B cell (primary cell): ENCODE measurements at regions not wholly inside any gene's neighbourhood (a gene's known extent, or its start where the extent isn't known, plus 50 kb on each side); places are given as distances from the start of the nearest gene placed in this dataset.

Experiments
- ATAC-seq: fragments of 200-7000 bp; cut with Tn5 transposase; one replicate; pipeline ENCODE4 v1.10.0; 2021; ENCODE audit warnings: low read depth, mild to moderate bottlenecking, moderate number of reproducible peaks, moderate library complexity
- CTCF ChIA-PET: fragments of 350-600 bp; sonication (Branson Sonifier 250); formaldehyde crosslinking; loops from one replicate; lab custom pipeline; 2021; ENCODE audit warnings: antibody characterized with exemption, inconsistent platforms; lab: Charles Lee
- POLR2A ChIA-PET: fragments of 350-600 bp; sonication (Branson Sonifier 250); formaldehyde crosslinking; loops from one replicate; lab custom pipeline; 2021; ENCODE audit warnings: antibody characterized with exemption; lab: Charles Lee
- DNase-seq: peaks from one replicate; pipeline ENCODE4 v3.0.0; 2013
- H2AFZ ChIP-seq: 2 replicates; pipeline ENCODE4 v1.6.1; 2012; ENCODE audit warnings: mild to moderate bottlenecking, low read depth, low read length; ENCODE audit not compliant: insufficient read depth, poor library complexity, severe bottlenecking
- H3K27ac ChIP-seq, 2 donors: 1 replicate in 1 of 2; 2 replicates in 1 of 2; pipeline ENCODE4 v1.5.1; 2012 to 2013; ENCODE audit warnings: low read length in 2 of 2, mild to moderate bottlenecking in 2 of 2, moderate library complexity in 1 of 2
- H3K27me3 ChIP-seq, 4 experiments: fragments of 200-600 bp in 1 of 4; sonication (generic) in 1 of 4; replicated peaks in 1 of 4; 1 replicate in 2 of 4; 2 replicates in 2 of 4; pipeline versions ENCODE4 v1.6.1 to v1.7.0; 2013 to 2016; ENCODE audit warnings: low read length in 3 of 4, mild to moderate bottlenecking in 2 of 4, mixed read lengths in 1 of 4, moderate library complexity in 1 of 4; ENCODE audit not compliant: insufficient read depth in 4 of 4, control insufficient read depth in 3 of 4; ENCODE audit errors: control extremely low read depth in 1 of 4
- H3K36me3 ChIP-seq, 2 experiments: replicated peaks in 1 of 2; 1 replicate in 1 of 2; 2 replicates in 1 of 2; pipeline versions ENCODE4 v1.6.1 to v1.7.1; 2013; ENCODE audit warnings: low read length in 1 of 2; ENCODE audit not compliant: insufficient read depth in 2 of 2, control insufficient read depth in 1 of 2; ENCODE audit errors: control extremely low read depth in 1 of 2, extremely low read depth in 1 of 2
- H3K4me1 ChIP-seq, 2 donors: fragments of 200-600 bp in 1 of 2; sonication (generic) in 1 of 2; 1 replicate in 1 of 2; 2 replicates in 1 of 2; pipeline versions ENCODE4 v1.5.1 to v1.6.1; 2013 to 2017; ENCODE audit warnings: low read length in 2 of 2; ENCODE audit not compliant: control insufficient read depth in 2 of 2, insufficient read depth in 2 of 2
- H3K4me2 ChIP-seq: replicated peaks from 2 replicates; pipeline ENCODE3; 2012; ENCODE audit warnings: mild to moderate bottlenecking, low read depth, low read length; ENCODE audit not compliant: poor library complexity, severe bottlenecking
- H3K4me3 ChIP-seq, 5 experiments: fragments of 200-600 bp in 1 of 5; sonication (generic) in 1 of 5; 1 replicate in 3 of 5; 2 replicates in 2 of 5; pipeline versions ENCODE4 v1.5.1 to v1.7.0; 2011 to 2016; ENCODE audit warnings: low read length in 4 of 5, mild to moderate bottlenecking in 4 of 5, low read depth in 2 of 5, control low read depth in 1 of 5, moderate library complexity in 1 of 5; ENCODE audit not compliant: insufficient read depth in 1 of 5; ENCODE audit errors: control extremely low read depth in 1 of 5, extremely low read depth in 1 of 5
- H3K79me2 ChIP-seq: fragments of 200-600 bp; sonication (generic); one replicate; pipeline ENCODE4 v1.6.0; 2016; ENCODE audit warnings: low read length; ENCODE audit not compliant: control insufficient read depth, insufficient read depth
- H3K9ac ChIP-seq: fragments of 200-600 bp; sonication (generic); 2 replicates; pipeline ENCODE4 v1.6.1; 2017; ENCODE audit warnings: mild to moderate bottlenecking, low read length, moderate library complexity
- H3K9me3 ChIP-seq, 3 donors: one replicate each; pipeline versions ENCODE4 v1.6.1 to v1.7.1; 2013; ENCODE audit warnings: low read length in 2 of 3; ENCODE audit not compliant: control insufficient read depth in 2 of 3, insufficient read depth in 1 of 3; ENCODE audit errors: control extremely low read depth in 1 of 3
- H4K20me1 ChIP-seq: 2 replicates; pipeline ENCODE4 v1.6.0; 2012; ENCODE audit warnings: mild to moderate bottlenecking, low read length; ENCODE audit not compliant: insufficient read depth, control insufficient read depth, poor library complexity, severe bottlenecking
- H3K27ac Mint-ChIP-seq: one replicate; pipeline ENCODE4 v1.8.0; 2021; ENCODE audit warnings: mixed read lengths
- H3K27me3 Mint-ChIP-seq: one replicate; pipeline ENCODE4 v1.8.0; 2021; ENCODE audit warnings: mixed read lengths
- H3K4me1 Mint-ChIP-seq: one replicate; pipeline ENCODE4 v1.8.0; 2021; ENCODE audit warnings: mixed read lengths
- H3K4me3 Mint-ChIP-seq: one replicate; pipeline ENCODE4 v1.8.0; 2021; ENCODE audit warnings: mixed read lengths
- H3K9me3 Mint-ChIP-seq: one replicate; pipeline ENCODE4 v1.8.0; 2022; ENCODE audit warnings: mixed read lengths; ENCODE audit not compliant: insufficient read depth
- EZH2 ChIP-seq: IDR thresholded peaks from 2 replicates; pipeline ENCODE4 v1.6.1; 2012; ENCODE audit warnings: borderline replicate concordance, low read depth, mild to moderate bottlenecking, moderate library complexity, low read length; ENCODE audit not compliant: insufficient read depth, poor library complexity, severe bottlenecking
- WGBS: methylation state at CpG from one replicate; pipeline ENCODE4 v1.1.5; 2013; ENCODE audit warnings: missing lambda C conversion rate; ENCODE audit not compliant: insufficient coverage; 5-methylcytosine and 5-hydroxymethylcytosine counted together
- intact Hi-C: fragments of 100-400 bp; cut with micrococcal nuclease; formaldehyde crosslinking; loops from one replicate; pipeline ENCODE4 v1.10.0; 2022
- TF ChIP-seq, protein P1 (sequence below): fragments of 200-600 bp; IDR thresholded peaks from one replicate; pipeline ENCODE4 v1.8.0; 2022; ENCODE audit warnings: antibody characterized with exemption, mild to moderate bottlenecking

DNA sequence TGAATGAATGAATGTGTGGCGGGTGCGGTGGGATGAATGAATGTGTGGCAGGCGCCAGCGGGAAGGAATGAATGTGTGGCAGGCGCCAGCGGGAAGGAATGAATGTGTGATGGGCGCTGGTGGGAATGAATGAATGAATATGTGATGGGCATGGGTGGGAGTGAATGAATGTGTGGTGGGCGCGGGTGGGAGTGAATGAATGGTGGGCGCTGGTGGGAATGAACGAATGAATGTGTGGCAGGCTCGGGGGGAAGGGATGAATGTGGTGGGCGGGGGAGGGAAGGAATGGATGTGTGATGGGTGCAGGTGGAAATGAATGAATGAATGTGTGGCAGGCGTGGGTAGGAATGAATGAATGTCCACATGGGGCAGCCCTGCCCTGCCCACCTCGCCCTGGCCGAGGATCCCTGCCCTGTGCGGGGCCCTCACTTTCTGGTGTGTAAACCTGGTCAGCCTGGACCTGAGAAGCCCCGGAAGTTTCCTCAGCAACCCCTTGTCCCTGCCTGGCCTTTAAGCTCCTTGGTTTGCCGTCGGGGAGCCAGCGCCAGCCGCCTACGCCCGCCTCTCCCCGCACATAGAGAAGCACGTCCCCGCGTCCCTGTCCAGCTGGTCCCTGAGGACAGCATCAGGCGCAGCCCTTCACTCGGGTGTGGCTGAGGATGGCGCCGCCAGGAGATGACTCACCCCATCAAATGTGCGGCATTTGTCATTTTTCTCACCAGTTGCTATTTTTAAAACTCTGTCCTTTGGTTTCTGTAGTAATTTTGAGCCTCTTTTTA lies 112.8 kb upstream of the LRPAP1 start:
- Histone ChIP-seq H3K36me3 (no peaks in the 10 kb centered on the region), H3K4me3 (no peak overlapping the region), H2AFZ (no peak overlapping the region), H4K20me1 (no peaks in the 10 kb centered on the region), H3K27ac (no peak overlapping the region), H3K9me3 (no peaks in the 10 kb centered on the region), H3K4me2 (no peak overlapping the region), H3K4me1 (no peaks in the 10 kb centered on the region), H3K9ac (no peak overlapping the region), H3K27me3 (no peaks in the 10 kb centered on the region), H3K79me2 (no peaks in the 10 kb centered on the region)
- TF ChIP-seq EZH2, result no peak
- TF ChIP-seq, protein P1, sequence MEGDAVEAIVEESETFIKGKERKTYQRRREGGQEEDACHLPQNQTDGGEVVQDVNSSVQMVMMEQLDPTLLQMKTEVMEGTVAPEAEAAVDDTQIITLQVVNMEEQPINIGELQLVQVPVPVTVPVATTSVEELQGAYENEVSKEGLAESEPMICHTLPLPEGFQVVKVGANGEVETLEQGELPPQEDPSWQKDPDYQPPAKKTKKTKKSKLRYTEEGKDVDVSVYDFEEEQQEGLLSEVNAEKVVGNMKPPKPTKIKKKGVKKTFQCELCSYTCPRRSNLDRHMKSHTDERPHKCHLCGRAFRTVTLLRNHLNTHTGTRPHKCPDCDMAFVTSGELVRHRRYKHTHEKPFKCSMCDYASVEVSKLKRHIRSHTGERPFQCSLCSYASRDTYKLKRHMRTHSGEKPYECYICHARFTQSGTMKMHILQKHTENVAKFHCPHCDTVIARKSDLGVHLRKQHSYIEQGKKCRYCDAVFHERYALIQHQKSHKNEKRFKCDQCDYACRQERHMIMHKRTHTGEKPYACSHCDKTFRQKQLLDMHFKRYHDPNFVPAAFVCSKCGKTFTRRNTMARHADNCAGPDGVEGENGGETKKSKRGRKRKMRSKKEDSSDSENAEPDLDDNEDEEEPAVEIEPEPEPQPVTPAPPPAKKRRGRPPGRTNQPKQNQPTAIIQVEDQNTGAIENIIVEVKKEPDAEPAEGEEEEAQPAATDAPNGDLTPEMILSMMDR, result no peak
- DNase-seq, result no peak
- POLR2A ChIA-PET, result no interaction called here
- ATAC-seq, result no peak
- Mint-ChIP-seq H3K9me3 (no peaks in the 10 kb centered on the region), H3K4me3 (no peak overlapping the region), H3K27me3 (peaks cover 4% of the 10 kb centered on the region), H3K4me1 (no peaks in the 10 kb centered on the region), H3K27ac (no peak overlapping the region)
- CTCF ChIA-PET, result no interaction called here
- WGBS, result 79% methylated on average over 32 of the region's 33 CpGs
- intact Hi-C loops, result no loop called here

GRCh38 chr4:3643518-3644433 lies 111.6 kb upstream of the LRPAP1 start:
- Histone ChIP-seq H3K27me3 (no peaks in the 10 kb centered on the region), H3K79me2 (no peaks in the 10 kb centered on the region), H3K4me3 (no peak overlapping the region), H2AFZ (no peak overlapping the region), H3K4me2 (no peak overlapping the region), H3K9ac (no peak overlapping the region), H4K20me1 (no peaks in the 10 kb centered on the region), H3K9me3 (no peaks in the 10 kb centered on the region), H3K27ac (no peak overlapping the region), H3K4me1 (no peaks in the 10 kb centered on the region), H3K36me3 (no peaks in the 10 kb centered on the region)
- intact Hi-C loops, result no loop called here
- TF ChIP-seq, protein P1, result no peak
- no peak for TF ChIP-seq EZH2
- Mint-ChIP-seq H3K4me1 (no peaks in the 10 kb centered on the region), H3K4me3 (no peak overlapping the region), H3K27ac (no peak overlapping the region), H3K27me3 (peaks cover 4% of the 10 kb centered on the region), H3K9me3 (peaks cover 2% of the 10 kb centered on the region)
- ATAC-seq (no peak), DNase-seq (no peak)
- WGBS, result 86% methylated on average over 23 of the region's 26 CpGs
- CTCF ChIA-PET, result no interaction called here
- POLR2A ChIA-PET, result no interaction called here
